A549 (cell line): ENCODE measurements at regions not wholly inside any gene's neighbourhood (a gene's known extent, or its start where the extent isn't known, plus 50 kb on each side); places are given as distances from the start of the nearest gene placed in this dataset.

ENCODE experiments used
- CBX8 ChIP-seq: fragments of 200-600 bp; sonication (generic); IDR thresholded peaks from 2 replicates; pipeline ENCODE4 v1.6.1; 2016
- HEYL ChIP-seq: fragments of 250-450 bp; sonication (Bioruptor Pico); IDR thresholded peaks from 2 replicates; pipeline ENCODE4 v1.8.0; 2021; ENCODE audit warnings: mild to moderate bottlenecking, moderate library complexity
- JUNB ChIP-seq: fragments of >200 bp; sonication (Bioruptor Twin); formaldehyde crosslinking; IDR thresholded peaks from 2 replicates; pipeline ENCODE4 v1.6.1; 2016
- MYC ChIP-seq: IDR thresholded peaks from 2 replicates; pipeline ENCODE4 v1.6.1; 2012; ENCODE audit warnings: mild to moderate bottlenecking, inconsistent platforms, low read length, improper control_type of control experiment, borderline replicate concordance
- NFE2L2 ChIP-seq: fragments of 150-350 bp; conservative IDR thresholded peaks from 2 replicates; pipeline ENCODE4 v1.6.1; 2014; ENCODE audit warnings: low read length
- SREBF2 ChIP-seq: fragments of 450-650 bp; IDR thresholded peaks from 2 replicates; pipeline ENCODE4 v1.6.1; 2014; ENCODE audit warnings: mild to moderate bottlenecking, moderate library complexity
- ZC3H11A ChIP-seq: fragments of 450-650 bp; IDR thresholded peaks from 2 replicates; pipeline ENCODE4 v1.6.1; 2014; ENCODE audit warnings: antibody characterized with exemption, mild to moderate bottlenecking
- TF ChIP-seq, protein P1 (sequence below): fragments of >200 bp; sonication (Bioruptor Twin); formaldehyde crosslinking; IDR thresholded peaks from 3 replicates; pipeline ENCODE4 v1.5.1; 2016
- TF ChIP-seq, protein P2 (sequence below): fragments of 250-450 bp; sonication (Bioruptor Pico); IDR thresholded peaks from 2 replicates; pipeline ENCODE4 v1.5.0; 2021; ENCODE audit warnings: mild to moderate bottlenecking, moderate library complexity, borderline replicate concordance
- TF ChIP-seq, protein P3 (sequence below): fragments of 150-350 bp; IDR thresholded peaks from 2 replicates; pipeline ENCODE4 v1.6.1; 2014; ENCODE audit warnings: low read depth, mild to moderate bottlenecking, low read length
- TF ChIP-seq, protein P4 (sequence below): fragments of 200-600 bp; sonication (generic); IDR thresholded peaks from 2 replicates; pipeline ENCODE4 v1.6.1; 2016; ENCODE audit warnings: antibody characterized with exemption, mild to moderate bottlenecking, moderate library complexity

DNA sequence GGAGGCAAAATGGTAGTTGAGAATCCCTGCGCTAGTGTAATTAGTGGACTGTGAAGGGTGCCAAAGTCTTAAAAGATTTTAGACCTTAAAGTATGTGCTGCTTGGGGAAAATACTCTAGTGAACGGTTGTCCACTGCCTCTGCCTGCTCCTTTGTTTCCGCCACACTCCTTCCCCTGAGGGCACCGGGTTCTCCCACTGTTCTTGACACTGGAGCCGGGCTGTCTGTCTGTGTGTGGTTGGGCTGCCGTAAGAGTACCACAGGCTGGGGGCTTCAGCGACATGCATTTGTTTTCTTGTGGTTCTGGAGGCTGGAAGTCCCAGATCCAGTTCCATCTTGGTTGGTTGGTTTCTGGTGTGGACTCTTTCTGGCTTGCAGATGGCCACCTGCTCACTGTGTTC is 76.2 kb downstream of the CLDN34 start:
- TF ChIP-seq CBX8 (no peak), SREBF2 (no peak), NFE2L2 (no peak), HEYL (CRISPR knock-in tag) (no peak), JUNB (no peak), MYC (no peak), ZC3H11A (no peak)
- TF ChIP-seq, protein P1, sequence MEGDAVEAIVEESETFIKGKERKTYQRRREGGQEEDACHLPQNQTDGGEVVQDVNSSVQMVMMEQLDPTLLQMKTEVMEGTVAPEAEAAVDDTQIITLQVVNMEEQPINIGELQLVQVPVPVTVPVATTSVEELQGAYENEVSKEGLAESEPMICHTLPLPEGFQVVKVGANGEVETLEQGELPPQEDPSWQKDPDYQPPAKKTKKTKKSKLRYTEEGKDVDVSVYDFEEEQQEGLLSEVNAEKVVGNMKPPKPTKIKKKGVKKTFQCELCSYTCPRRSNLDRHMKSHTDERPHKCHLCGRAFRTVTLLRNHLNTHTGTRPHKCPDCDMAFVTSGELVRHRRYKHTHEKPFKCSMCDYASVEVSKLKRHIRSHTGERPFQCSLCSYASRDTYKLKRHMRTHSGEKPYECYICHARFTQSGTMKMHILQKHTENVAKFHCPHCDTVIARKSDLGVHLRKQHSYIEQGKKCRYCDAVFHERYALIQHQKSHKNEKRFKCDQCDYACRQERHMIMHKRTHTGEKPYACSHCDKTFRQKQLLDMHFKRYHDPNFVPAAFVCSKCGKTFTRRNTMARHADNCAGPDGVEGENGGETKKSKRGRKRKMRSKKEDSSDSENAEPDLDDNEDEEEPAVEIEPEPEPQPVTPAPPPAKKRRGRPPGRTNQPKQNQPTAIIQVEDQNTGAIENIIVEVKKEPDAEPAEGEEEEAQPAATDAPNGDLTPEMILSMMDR: no peak
- TF ChIP-seq, protein P2, sequence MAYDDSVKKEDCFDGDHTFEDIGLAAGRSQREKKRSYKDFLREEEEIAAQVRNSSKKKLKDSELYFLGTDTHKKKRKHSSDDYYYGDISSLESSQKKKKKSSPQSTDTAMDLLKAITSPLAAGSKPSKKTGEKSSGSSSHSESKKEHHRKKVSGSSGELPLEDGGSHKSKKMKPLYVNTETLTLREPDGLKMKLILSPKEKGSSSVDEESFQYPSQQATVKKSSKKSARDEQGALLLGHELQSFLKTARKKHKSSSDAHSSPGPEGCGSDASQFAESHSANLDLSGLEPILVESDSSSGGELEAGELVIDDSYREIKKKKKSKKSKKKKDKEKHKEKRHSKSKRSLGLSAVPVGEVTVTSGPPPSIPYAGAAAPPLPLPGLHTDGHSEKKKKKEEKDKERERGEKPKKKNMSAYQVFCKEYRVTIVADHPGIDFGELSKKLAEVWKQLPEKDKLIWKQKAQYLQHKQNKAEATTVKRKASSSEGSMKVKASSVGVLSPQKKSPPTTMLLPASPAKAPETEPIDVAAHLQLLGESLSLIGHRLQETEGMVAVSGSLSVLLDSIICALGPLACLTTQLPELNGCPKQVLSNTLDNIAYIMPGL: no peak
- TF ChIP-seq, protein P3, sequence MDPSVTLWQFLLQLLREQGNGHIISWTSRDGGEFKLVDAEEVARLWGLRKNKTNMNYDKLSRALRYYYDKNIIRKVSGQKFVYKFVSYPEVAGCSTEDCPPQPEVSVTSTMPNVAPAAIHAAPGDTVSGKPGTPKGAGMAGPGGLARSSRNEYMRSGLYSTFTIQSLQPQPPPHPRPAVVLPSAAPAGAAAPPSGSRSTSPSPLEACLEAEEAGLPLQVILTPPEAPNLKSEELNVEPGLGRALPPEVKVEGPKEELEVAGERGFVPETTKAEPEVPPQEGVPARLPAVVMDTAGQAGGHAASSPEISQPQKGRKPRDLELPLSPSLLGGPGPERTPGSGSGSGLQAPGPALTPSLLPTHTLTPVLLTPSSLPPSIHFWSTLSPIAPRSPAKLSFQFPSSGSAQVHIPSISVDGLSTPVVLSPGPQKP: no peak
- TF ChIP-seq, protein P4, sequence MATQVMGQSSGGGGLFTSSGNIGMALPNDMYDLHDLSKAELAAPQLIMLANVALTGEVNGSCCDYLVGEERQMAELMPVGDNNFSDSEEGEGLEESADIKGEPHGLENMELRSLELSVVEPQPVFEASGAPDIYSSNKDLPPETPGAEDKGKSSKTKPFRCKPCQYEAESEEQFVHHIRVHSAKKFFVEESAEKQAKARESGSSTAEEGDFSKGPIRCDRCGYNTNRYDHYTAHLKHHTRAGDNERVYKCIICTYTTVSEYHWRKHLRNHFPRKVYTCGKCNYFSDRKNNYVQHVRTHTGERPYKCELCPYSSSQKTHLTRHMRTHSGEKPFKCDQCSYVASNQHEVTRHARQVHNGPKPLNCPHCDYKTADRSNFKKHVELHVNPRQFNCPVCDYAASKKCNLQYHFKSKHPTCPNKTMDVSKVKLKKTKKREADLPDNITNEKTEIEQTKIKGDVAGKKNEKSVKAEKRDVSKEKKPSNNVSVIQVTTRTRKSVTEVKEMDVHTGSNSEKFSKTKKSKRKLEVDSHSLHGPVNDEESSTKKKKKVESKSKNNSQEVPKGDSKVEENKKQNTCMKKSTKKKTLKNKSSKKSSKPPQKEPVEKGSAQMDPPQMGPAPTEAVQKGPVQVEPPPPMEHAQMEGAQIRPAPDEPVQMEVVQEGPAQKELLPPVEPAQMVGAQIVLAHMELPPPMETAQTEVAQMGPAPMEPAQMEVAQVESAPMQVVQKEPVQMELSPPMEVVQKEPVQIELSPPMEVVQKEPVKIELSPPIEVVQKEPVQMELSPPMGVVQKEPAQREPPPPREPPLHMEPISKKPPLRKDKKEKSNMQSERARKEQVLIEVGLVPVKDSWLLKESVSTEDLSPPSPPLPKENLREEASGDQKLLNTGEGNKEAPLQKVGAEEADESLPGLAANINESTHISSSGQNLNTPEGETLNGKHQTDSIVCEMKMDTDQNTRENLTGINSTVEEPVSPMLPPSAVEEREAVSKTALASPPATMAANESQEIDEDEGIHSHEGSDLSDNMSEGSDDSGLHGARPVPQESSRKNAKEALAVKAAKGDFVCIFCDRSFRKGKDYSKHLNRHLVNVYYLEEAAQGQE: no peak
